ENCODE measurements at regions not wholly inside any gene's neighbourhood (a gene's known extent, or its start where the extent isn't known, plus 50 kb on each side); places are given as distances from the start of the nearest gene placed in this dataset.

DNA sequence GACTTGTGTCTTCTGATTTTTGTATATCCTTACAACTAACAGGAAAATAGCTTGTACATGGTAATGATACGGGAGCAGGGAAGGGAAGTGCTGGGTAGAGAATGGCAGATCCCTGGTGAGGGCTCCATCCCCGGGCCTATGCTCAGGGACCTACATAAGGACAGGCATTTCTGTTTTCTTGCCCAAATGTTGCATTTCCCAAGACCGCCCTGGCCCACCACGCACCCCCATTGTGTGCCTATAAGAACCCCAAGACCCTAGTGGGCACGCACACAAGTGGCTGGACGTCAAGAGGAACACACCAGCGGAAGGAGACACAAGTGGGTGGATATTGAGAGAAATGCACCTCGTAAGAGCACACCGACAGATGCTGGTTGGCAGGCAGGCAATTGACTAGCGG is 616.3 kb upstream of the MAN1A1 start:
- Histone ChIP-seq H3K9me3 (no peaks in the 10 kb centered on the region), H3K4me1 (no peaks in the 10 kb centered on the region), H3K27ac (no peak overlapping the region), H3K4me3 (no peak overlapping the region), H3K36me3 (no peaks in the 10 kb centered on the region), H3K27me3 (no peaks in the 10 kb centered on the region)
- TF ChIP-seq, protein P1, sequence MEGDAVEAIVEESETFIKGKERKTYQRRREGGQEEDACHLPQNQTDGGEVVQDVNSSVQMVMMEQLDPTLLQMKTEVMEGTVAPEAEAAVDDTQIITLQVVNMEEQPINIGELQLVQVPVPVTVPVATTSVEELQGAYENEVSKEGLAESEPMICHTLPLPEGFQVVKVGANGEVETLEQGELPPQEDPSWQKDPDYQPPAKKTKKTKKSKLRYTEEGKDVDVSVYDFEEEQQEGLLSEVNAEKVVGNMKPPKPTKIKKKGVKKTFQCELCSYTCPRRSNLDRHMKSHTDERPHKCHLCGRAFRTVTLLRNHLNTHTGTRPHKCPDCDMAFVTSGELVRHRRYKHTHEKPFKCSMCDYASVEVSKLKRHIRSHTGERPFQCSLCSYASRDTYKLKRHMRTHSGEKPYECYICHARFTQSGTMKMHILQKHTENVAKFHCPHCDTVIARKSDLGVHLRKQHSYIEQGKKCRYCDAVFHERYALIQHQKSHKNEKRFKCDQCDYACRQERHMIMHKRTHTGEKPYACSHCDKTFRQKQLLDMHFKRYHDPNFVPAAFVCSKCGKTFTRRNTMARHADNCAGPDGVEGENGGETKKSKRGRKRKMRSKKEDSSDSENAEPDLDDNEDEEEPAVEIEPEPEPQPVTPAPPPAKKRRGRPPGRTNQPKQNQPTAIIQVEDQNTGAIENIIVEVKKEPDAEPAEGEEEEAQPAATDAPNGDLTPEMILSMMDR (IDR thresholded peaks at IDR 0.05) = no peak
- TF ChIP-seq POLR2A (IDR thresholded peaks at IDR 0.05) = no peak
- intact Hi-C loops (cut with DNase I; ENCODE audit: low total_unique reads) = no loop called here
- no peak for DNase-seq

DNA sequence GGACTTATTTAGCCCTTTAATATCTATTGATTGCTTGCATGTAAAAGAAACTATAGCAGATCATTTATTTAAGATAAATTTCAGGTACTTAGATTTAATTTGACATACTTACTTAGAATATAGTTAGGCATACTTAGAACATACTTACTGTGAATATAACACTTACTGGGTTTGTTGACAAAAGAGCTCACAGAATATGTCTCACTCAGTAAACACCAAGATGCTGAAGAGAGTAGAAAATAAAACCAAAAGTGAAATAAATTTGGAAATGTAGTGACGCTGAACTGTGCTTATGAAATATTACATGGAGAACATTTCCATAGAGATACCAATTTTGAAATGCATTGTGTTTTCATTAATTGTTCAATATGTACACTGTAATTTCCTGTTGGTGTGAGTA is 615.4 kb upstream of the MAN1A1 start:
- Histone ChIP-seq H3K36me3 (no peaks in the 10 kb centered on the region), H3K27ac (no peak overlapping the region), H3K4me3 (no peak overlapping the region), H3K4me1 (no peaks in the 10 kb centered on the region), H3K27me3 (no peaks in the 10 kb centered on the region), H3K9me3 (no peaks in the 10 kb centered on the region)
- intact Hi-C loops (cut with DNase I; ENCODE audit: low total_unique reads) = no loop called here
- DNase-seq = no peak
- no peak for TF ChIP-seq POLR2A (IDR thresholded peaks at IDR 0.05)
- TF ChIP-seq, protein P1 (IDR thresholded peaks at IDR 0.05) = no peak

DNA sequence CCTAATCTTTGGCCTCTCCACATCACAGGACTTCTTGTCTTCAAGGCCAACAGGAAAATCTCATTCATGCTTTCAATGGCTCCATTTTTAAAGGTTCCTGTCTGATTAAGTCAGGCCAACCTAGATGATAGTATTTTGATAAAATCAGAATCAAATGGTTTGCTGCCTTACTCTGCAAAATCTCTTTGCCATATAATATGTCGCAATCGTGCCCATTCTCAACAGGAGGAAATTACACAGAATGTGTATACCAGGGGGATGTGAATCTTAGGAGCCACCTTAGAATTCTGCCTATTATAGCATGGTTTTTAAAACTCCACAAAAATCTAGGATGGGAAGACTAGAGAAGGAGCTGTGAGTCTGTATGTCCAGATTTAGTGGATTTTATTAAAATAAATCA is 612.9 kb upstream of the MAN1A1 start:
- no peak for DNase-seq
- intact Hi-C loops (cut with DNase I; ENCODE audit: low total_unique reads) = no loop called here

DNA sequence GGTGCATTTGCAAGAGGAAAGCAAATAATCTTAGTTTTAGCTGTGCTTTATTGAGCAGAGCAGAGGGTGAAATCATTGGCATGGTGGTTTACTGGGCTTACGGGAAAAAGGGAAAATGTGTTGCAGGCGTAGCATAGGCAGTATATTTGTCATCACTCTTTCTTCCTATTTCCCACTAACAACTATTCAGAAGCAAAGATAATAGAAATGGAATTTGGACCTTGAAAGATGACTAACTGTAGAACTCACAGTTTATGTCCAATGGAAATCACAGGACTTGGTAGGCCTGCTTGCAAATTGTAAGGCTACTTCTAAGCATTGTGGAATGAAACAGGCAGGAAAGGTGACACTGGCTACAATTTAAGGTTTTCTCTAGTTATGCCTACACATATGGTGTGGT is 611.9 kb upstream of the MAN1A1 start:
- no peaks in the 10 kb centered on the region for H3K36me3 ChIP-seq
- no peak for DNase-seq
- no peaks in the 10 kb centered on the region for H3K9me3 ChIP-seq
- TF ChIP-seq POLR2A (IDR thresholded peaks at IDR 0.05) = no peak
- TF ChIP-seq, protein P1 (IDR thresholded peaks at IDR 0.05) = no peak
- intact Hi-C loops (cut with DNase I; ENCODE audit: low total_unique reads) = no loop called here
- H3K27me3 ChIP-seq = no peaks in the 10 kb centered on the region
- no peaks in the 10 kb centered on the region for H3K4me1 ChIP-seq
- H3K27ac ChIP-seq = no peak overlapping the region
- H3K4me3 ChIP-seq = no peak overlapping the region

More for the DNA sequence above, 612.9 kb upstream of the MAN1A1 start:
- Histone ChIP-seq H3K9me3 (no peaks in the 10 kb centered on the region), H3K4me3 (no peak overlapping the region), H3K36me3 (no peaks in the 10 kb centered on the region), H3K27ac (no peak overlapping the region), H3K27me3 (no peaks in the 10 kb centered on the region), H3K4me1 (no peaks in the 10 kb centered on the region)
- TF ChIP-seq POLR2A (IDR thresholded peaks at IDR 0.05) = no peak
- TF ChIP-seq, protein P1 (IDR thresholded peaks at IDR 0.05) = no peak

DNA sequence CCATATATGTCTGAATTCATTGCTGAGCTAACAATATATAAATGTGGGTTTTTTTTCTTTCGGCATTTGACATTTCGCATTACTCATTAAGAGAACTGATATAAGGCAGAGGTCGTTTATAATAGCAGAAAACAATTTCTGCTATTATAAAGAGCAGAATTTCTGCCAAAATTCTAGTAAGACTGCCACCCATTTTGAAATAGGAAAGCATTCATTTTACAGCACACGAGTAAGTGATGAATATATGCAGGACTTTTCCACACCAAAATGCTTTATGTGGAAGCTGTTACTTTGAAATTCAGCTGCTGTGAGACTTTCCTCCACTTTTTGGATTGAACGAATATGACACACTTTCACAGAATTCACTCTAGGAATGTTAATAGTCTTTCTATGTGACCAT is 610.9 kb upstream of the MAN1A1 start:
- H3K4me3 ChIP-seq = no peak overlapping the region
- no peak for DNase-seq
- H3K27ac ChIP-seq = no peak overlapping the region
- H3K9me3 ChIP-seq = no peaks in the 10 kb centered on the region
- no peak for TF ChIP-seq POLR2A (IDR thresholded peaks at IDR 0.05)
- TF ChIP-seq, protein P1 (IDR thresholded peaks at IDR 0.05) = no peak
- intact Hi-C loops (cut with DNase I; ENCODE audit: low total_unique reads) = no loop called here
- no peaks in the 10 kb centered on the region for H3K27me3 ChIP-seq
- no peaks in the 10 kb centered on the region for H3K36me3 ChIP-seq
- H3K4me1 ChIP-seq = no peaks in the 10 kb centered on the region

All from uterus (tissue), 3 donors.